ENCODE measurements at regions not wholly inside any gene's neighbourhood (a gene's known extent, or its start where the extent isn't known, plus 50 kb on each side); places are given as distances from the start of the nearest gene placed in this dataset.

GRCh38 chr13:22082437-22083100, 411.7 kb downstream of the FGF9 start:
- in situ Hi-C loops (cut with MboI; ENCODE audit: low sequenced_read_pairs), result no loop called here

- in situ Hi-C loops (cut with MboI; ENCODE audit: low sequenced_read_pairs), result no loop called here
These were observed 414.1 kb downstream of the FGF9 start for GRCh38 chr13:22085001-22085400.

DNA sequence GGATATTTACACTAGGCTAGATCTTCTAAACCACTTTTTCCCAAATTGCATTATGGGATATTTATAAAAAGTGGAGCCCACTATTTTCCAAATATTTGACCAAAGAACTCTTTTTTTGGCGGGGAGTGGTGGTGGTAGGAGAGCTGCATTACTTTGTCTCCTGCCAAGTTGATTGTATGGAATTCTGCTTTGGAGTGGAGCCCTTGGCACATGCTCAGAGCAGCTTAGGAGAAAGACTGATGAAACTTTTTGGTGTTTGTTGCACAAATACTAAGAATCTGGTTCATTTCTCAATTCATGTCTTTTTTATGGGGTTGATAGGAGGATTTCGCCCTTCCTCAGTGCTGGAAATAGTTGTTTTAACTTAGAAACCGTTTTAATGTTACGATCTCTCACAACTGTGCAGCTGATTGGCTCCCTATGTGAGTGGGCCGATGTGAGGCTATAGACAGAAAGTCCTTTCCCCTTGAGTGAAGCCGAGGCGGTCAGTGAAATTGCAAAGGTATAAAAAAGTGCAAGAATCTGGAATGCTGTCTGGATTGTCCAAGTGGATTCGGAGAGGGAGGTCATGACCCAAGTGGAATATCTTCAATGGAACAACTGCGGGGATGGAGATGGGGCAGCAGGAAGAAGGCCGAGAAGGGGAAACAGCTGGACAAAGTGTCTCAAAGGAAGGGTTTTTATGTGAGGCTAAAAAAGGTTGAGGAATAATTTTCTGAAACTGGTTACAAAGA, 415.9 kb downstream of the FGF9 start:
- in situ Hi-C loops (cut with MboI; ENCODE audit: low sequenced_read_pairs), result no loop called here

- in situ Hi-C loops (cut with MboI; ENCODE audit: low sequenced_read_pairs), result no loop called here
These were observed 419.2 kb downstream of the FGF9 start for GRCh38 chr13:22090106-22090505.

- in situ Hi-C loops (cut with MboI; ENCODE audit: low sequenced_read_pairs), result no loop called here
These were observed 420.5 kb downstream of the FGF9 start for GRCh38 chr13:22091222-22091970.

DNA sequence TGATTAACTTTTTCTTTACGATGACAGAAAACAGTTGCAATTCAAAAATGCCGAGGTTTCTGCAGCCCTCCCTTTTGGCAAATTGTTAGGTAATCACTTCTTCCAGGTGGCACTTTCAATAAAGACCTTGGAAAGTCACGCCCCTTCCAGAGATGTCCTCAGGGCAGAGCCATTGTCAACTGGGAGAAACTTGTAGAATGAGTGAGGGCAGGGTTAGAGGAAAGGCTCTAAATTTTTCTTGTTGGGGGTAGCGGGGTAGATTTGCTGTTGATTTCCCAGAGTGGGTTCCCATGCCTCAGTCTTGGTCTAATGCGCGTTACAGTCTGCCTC, 421.1 kb downstream of the FGF9 start:
- in situ Hi-C loops (cut with MboI; ENCODE audit: low sequenced_read_pairs), result no loop called here

GRCh38 chr13:22092791-22093560, 422.1 kb downstream of the FGF9 start:
- in situ Hi-C loops (cut with MboI; ENCODE audit: low sequenced_read_pairs), result no loop called here

- in situ Hi-C loops (cut with MboI; ENCODE audit: low sequenced_read_pairs), result no loop called here
These were observed 424.9 kb downstream of the FGF9 start for GRCh38 chr13:22095794-22096193.

GRCh38 chr13:22099585-22099984, 428.7 kb downstream of the FGF9 start:
- in situ Hi-C loops (cut with MboI; ENCODE audit: low sequenced_read_pairs), result no loop called here

GRCh38 chr13:22102271-22102670, 431.4 kb downstream of the FGF9 start:
- in situ Hi-C loops (cut with MboI; ENCODE audit: low sequenced_read_pairs), result no loop called here

DNA sequence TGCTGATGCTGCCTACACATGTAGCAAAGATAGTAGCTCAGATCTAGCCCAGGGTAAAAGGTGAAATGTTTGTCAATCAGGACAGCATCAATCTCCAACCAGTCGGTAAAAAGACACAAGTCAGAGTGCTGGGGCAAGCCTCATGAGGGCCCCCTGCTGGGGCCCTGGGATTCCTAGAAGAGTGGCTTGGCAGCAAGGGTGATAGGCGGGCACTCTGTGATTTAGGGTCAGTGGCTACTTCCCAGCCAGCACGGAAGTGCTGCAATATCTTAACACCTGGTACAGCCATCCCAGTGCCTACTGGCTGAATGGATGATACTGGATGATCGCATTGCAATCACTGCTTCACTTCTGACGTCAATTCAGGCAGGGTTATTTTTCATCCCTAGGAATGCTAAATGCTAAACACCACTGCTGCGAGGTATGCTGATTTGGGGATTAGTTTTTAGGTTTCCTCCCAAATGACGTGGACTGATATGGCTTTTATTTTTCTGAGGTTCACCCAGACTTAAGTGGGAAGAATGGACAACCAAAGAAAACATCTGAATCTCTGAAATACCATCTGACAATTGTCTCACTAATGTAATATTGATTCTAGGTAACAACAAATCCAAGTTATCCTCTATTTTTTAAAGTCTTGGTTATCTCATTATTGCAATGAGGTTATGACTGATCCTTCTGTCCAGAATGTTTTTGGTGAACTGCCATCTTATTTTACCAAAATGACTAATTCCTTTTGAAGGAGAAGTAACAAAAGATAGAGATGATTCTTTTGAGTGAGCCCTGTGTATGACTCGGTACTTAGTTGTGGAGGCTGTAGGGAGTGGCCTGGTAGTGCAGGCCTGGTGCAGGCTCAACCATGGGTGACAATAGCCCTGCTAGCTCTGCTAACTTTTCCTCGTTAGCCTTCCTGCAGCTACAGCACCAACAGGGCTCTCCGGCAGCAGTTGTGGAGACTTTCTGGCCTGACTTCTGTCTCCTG, 432.5 kb downstream of the FGF9 start:
- in situ Hi-C loops (cut with MboI; ENCODE audit: low sequenced_read_pairs), result no loop called here

- in situ Hi-C loops (cut with MboI; ENCODE audit: low sequenced_read_pairs), result no loop called here
These were observed 435.2 kb downstream of the FGF9 start for GRCh38 chr13:22106058-22106457.

- in situ Hi-C loops (cut with MboI; ENCODE audit: low sequenced_read_pairs), result no loop called here
These were observed 436.7 kb downstream of the FGF9 start for GRCh38 chr13:22107549-22107948.

- in situ Hi-C loops (cut with MboI; ENCODE audit: low sequenced_read_pairs), result no loop called here
These were observed 437.5 kb downstream of the FGF9 start for GRCh38 chr13:22108283-22108942.

DNA sequence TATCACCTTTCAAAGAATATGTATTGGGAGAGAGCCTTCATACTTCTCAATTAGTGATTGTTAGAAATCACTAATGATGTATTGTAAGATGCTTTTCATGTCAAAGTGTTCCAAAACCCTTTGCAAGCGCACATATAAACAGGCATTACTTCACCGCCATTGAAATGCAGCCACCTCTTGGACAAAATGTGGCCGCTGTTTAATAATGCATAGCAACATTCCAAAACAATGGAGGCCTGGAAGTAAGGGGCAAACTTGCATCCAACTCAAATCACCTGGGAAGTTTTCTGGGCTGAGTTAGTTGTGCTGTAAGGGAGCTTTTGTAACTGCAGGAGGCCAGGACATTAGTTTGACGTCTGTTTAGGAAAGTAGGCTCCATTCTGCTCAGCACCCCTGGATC, 438.1 kb downstream of the FGF9 start:
- in situ Hi-C loops (cut with MboI; ENCODE audit: low sequenced_read_pairs), result no loop called here

GRCh38 chr13:22110368-22110767, 439.5 kb downstream of the FGF9 start:
- in situ Hi-C loops (cut with MboI; ENCODE audit: low sequenced_read_pairs), result no loop called here

- in situ Hi-C loops (cut with MboI; ENCODE audit: low sequenced_read_pairs), result no loop called here
These were observed 440.4 kb downstream of the FGF9 start for GRCh38 chr13:22111152-22111783.

GRCh38 chr13:22111961-22112360, 441.1 kb downstream of the FGF9 start:
- in situ Hi-C loops (cut with MboI; ENCODE audit: low sequenced_read_pairs), result no loop called here

All from HL-60/S4 treated with retinoic acid at 250 ng/mL for 4 days and 3 days (cell line).